ENCODE measurements at regions not wholly inside any gene's neighbourhood (a gene's known extent, or its start where the extent isn't known, plus 50 kb on each side); places are given as distances from the start of the nearest gene placed in this dataset.
"Not testable (repeated sequence)": the region's sequence is repeated elsewhere in the genome, so short reads cannot be mapped to it uniquely, and the experiment has no call there.

- H3K4me2 ChIP-seq; H3K9ac ChIP-seq; H3K27me3 ChIP-seq (ENCODE audit: insufficient read depth, low read depth); H2AFZ ChIP-seq (ENCODE audit: low read depth); H3K27ac ChIP-seq; H3K4me1 ChIP-seq (ENCODE audit: low read depth, poor library complexity, severe bottlenecking); H3K36me3 ChIP-seq (ENCODE audit: insufficient read depth); H3K4me3 ChIP-seq (IDR thresholded peaks at IDR 0.05; ENCODE audit: insufficient read depth, low read depth, low read length); H4K20me1 ChIP-seq (ENCODE audit: insufficient read depth); H3K79me2 ChIP-seq (ENCODE audit: insufficient read depth, low read depth): not testable (repeated sequence)
These were observed 339.3 kb upstream of the PLGLB1 start for GRCh38 chr2:87360927-87361326.

GRCh38 chr2:87361805-87362204, 340.2 kb upstream of the PLGLB1 start:
- H3K4me1 ChIP-seq (ENCODE audit: low read depth, poor library complexity, severe bottlenecking); H3K27ac ChIP-seq; H3K27me3 ChIP-seq (ENCODE audit: insufficient read depth, low read depth); H2AFZ ChIP-seq (ENCODE audit: low read depth); H3K4me2 ChIP-seq; H3K36me3 ChIP-seq (ENCODE audit: insufficient read depth); H4K20me1 ChIP-seq (ENCODE audit: insufficient read depth); H3K9ac ChIP-seq; H3K79me2 ChIP-seq (ENCODE audit: insufficient read depth, low read depth); H3K4me3 ChIP-seq (IDR thresholded peaks at IDR 0.05; ENCODE audit: insufficient read depth, low read depth, low read length): not testable (repeated sequence)

- not testable (repeated sequence) for H3K9ac ChIP-seq; H3K36me3 ChIP-seq (ENCODE audit: insufficient read depth); H3K79me2 ChIP-seq (ENCODE audit: insufficient read depth, low read depth); H3K4me2 ChIP-seq; H2AFZ ChIP-seq (ENCODE audit: low read depth); H4K20me1 ChIP-seq (ENCODE audit: insufficient read depth); H3K4me3 ChIP-seq (IDR thresholded peaks at IDR 0.05; ENCODE audit: insufficient read depth, low read depth, low read length); H3K4me1 ChIP-seq (ENCODE audit: low read depth, poor library complexity, severe bottlenecking); H3K27ac ChIP-seq; H3K27me3 ChIP-seq (ENCODE audit: insufficient read depth, low read depth)
These were observed 342.7 kb upstream of the PLGLB1 start for GRCh38 chr2:87364379-87364778.

GRCh38 chr2:87365038-87365437, 343.4 kb upstream of the PLGLB1 start:
- H3K4me3 ChIP-seq (IDR thresholded peaks at IDR 0.05; ENCODE audit: insufficient read depth, low read depth, low read length); H3K4me2 ChIP-seq; H3K27me3 ChIP-seq (ENCODE audit: insufficient read depth, low read depth); H4K20me1 ChIP-seq (ENCODE audit: insufficient read depth); H3K4me1 ChIP-seq (ENCODE audit: low read depth, poor library complexity, severe bottlenecking); H3K79me2 ChIP-seq (ENCODE audit: insufficient read depth, low read depth); H3K36me3 ChIP-seq (ENCODE audit: insufficient read depth); H2AFZ ChIP-seq (ENCODE audit: low read depth); H3K9ac ChIP-seq; H3K27ac ChIP-seq: not testable (repeated sequence)

- H3K27me3 ChIP-seq (ENCODE audit: insufficient read depth, low read depth) = not testable (repeated sequence)
These were observed 361.8 kb upstream of the PLGLB2 start for GRCh38 chr2:87386063-87386560.

GRCh38 chr2:87395784-87396183, 352.1 kb upstream of the PLGLB2 start:
- not testable (repeated sequence) for H3K4me3 ChIP-seq (IDR thresholded peaks at IDR 0.05; ENCODE audit: insufficient read depth, low read depth, low read length); H3K27ac ChIP-seq; H2AFZ ChIP-seq (ENCODE audit: low read depth); H3K4me1 ChIP-seq (ENCODE audit: low read depth, poor library complexity, severe bottlenecking); H3K4me2 ChIP-seq; H3K36me3 ChIP-seq (ENCODE audit: insufficient read depth); H3K27me3 ChIP-seq (ENCODE audit: insufficient read depth, low read depth); H3K79me2 ChIP-seq (ENCODE audit: insufficient read depth, low read depth); H3K9ac ChIP-seq; H4K20me1 ChIP-seq (ENCODE audit: insufficient read depth)

More at GRCh38 chr2:87386063-87386560, 361.8 kb upstream of the PLGLB2 start:
- not testable (repeated sequence) for H3K4me1 ChIP-seq (ENCODE audit: low read depth, poor library complexity, severe bottlenecking); H3K9ac ChIP-seq; H3K27ac ChIP-seq; H4K20me1 ChIP-seq (ENCODE audit: insufficient read depth); H3K4me3 ChIP-seq (IDR thresholded peaks at IDR 0.05; ENCODE audit: insufficient read depth, low read depth, low read length); H3K36me3 ChIP-seq (ENCODE audit: insufficient read depth); H2AFZ ChIP-seq (ENCODE audit: low read depth); H3K79me2 ChIP-seq (ENCODE audit: insufficient read depth, low read depth); H3K4me2 ChIP-seq

- not testable (repeated sequence) for H3K4me1 ChIP-seq (ENCODE audit: low read depth, poor library complexity, severe bottlenecking); H3K9ac ChIP-seq; H3K79me2 ChIP-seq (ENCODE audit: insufficient read depth, low read depth)
These were observed 351.2 kb upstream of the PLGLB2 start for GRCh38 chr2:87396551-87397265.

GRCh38 chr2:87397276-87398065, 350.4 kb upstream of the PLGLB2 start:
- H3K9ac ChIP-seq; H3K36me3 ChIP-seq (ENCODE audit: insufficient read depth); H2AFZ ChIP-seq (ENCODE audit: low read depth); H3K4me3 ChIP-seq (IDR thresholded peaks at IDR 0.05; ENCODE audit: insufficient read depth, low read depth, low read length); H3K27ac ChIP-seq; H3K4me2 ChIP-seq; H3K79me2 ChIP-seq (ENCODE audit: insufficient read depth, low read depth); H3K4me1 ChIP-seq (ENCODE audit: low read depth, poor library complexity, severe bottlenecking); H4K20me1 ChIP-seq (ENCODE audit: insufficient read depth); H3K27me3 ChIP-seq (ENCODE audit: insufficient read depth, low read depth): not testable (repeated sequence)

More at GRCh38 chr2:87396551-87397265, 351.2 kb upstream of the PLGLB2 start:
- H4K20me1 ChIP-seq (ENCODE audit: insufficient read depth); H3K36me3 ChIP-seq (ENCODE audit: insufficient read depth); H3K4me2 ChIP-seq; H3K27me3 ChIP-seq (ENCODE audit: insufficient read depth, low read depth); H3K27ac ChIP-seq; H2AFZ ChIP-seq (ENCODE audit: low read depth); H3K4me3 ChIP-seq (IDR thresholded peaks at IDR 0.05; ENCODE audit: insufficient read depth, low read depth, low read length): not testable (repeated sequence)

GRCh38 chr2:87398567-87399305, 349.2 kb upstream of the PLGLB2 start:
- not testable (repeated sequence) for H3K36me3 ChIP-seq (ENCODE audit: insufficient read depth); H4K20me1 ChIP-seq (ENCODE audit: insufficient read depth); H3K27ac ChIP-seq; H3K4me3 ChIP-seq (IDR thresholded peaks at IDR 0.05; ENCODE audit: insufficient read depth, low read depth, low read length); H3K4me2 ChIP-seq; H3K9ac ChIP-seq; H3K79me2 ChIP-seq (ENCODE audit: insufficient read depth, low read depth); H3K4me1 ChIP-seq (ENCODE audit: low read depth, poor library complexity, severe bottlenecking); H3K27me3 ChIP-seq (ENCODE audit: insufficient read depth, low read depth); H2AFZ ChIP-seq (ENCODE audit: low read depth)
